HG03378 (cell line): ENCODE measurements at regions not wholly inside any gene's neighbourhood (a gene's known extent, or its start where the extent isn't known, plus 50 kb on each side); places are given as distances from the start of the nearest gene placed in this dataset.

Experiments
- ATAC-seq: cut with Tn5 transposase; IDR thresholded peaks from one replicate; pipeline ENCODE4 v1.9.1; 2021; ENCODE audit warnings: mild to moderate bottlenecking, moderate library complexity; ENCODE audit not compliant: unreplicated experiment

DNA sequence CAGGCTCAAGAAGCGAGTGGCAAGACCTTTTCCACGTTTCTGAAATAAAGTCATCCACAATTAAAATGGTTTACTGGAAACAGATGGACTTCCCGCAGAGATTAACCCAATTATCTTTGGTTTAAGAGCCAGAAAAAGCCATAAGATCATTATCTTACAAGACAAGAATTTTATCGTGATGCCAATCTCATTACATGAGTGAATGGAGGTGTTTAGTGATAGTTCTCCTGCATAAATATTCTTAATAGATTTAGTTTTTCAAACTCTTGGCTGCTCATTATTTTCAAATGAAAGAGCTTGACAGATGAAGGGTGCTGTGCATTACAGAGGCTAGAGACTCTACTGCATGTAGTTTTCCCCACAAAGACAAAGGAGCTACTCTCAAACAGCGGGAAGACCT is 1028.4 kb upstream of the PIK3C3 start:
- ATAC-seq, result no peak

DNA sequence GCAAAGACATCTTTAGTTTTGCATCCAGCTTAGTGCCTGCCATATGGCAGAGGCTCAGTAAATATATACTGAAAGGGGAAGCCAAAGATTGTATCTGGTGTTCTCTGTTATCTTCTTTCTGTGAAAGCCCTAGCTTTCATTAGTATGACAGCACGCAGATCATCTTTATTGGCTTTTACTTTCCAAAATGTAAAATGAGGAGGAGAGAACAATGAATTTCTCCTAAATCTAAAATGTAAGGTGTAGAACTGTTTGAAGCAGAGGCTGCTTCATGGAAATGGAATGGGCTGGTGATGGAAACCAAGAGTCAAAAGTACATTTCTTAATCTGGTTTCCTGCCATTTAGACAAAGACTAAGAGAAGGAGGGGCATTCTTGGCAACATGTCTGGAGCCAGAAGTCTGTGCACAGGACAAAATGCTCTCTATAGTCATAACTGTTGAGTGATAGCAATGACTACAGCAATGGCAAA is 1029.9 kb upstream of the PIK3C3 start:
- no peak for ATAC-seq

GRCh38 chr18:40921845-40922629 is 1033.0 kb upstream of the PIK3C3 start:
- ATAC-seq, result no peak

- ATAC-seq, result no peak
These were observed 1038.0 kb upstream of the PIK3C3 start for GRCh38 chr18:40917056-40917455.

DNA sequence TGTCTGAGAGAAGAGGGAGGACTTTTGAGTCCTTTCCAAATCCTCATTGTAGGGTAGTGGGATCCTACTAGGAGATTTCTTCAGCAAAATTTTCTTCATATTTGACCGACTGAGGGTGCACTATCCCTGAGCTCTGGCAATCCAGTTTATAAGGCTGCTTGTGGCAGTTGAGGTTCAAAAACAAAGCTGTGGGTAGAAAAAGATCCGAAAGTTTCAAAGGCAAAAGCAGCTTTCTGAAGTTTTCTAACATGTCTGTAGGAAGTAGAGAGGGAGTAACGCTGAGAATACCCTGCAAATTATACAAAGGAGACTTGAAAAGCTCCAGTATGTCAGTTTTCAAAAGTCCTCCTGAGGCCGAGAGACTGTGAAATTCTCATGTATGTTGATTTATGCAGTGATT is 1039.3 kb upstream of the PIK3C3 start:
- ATAC-seq, result no peak

GRCh38 chr18:40911582-40912254 is 1043.3 kb upstream of the PIK3C3 start:
- no peak for ATAC-seq

GRCh38 chr18:40911041-40911440 is 1044.0 kb upstream of the PIK3C3 start:
- no peak for ATAC-seq

- ATAC-seq, result no peak
These were observed 1047.2 kb upstream of the PIK3C3 start for GRCh38 chr18:40907842-40908241.

DNA sequence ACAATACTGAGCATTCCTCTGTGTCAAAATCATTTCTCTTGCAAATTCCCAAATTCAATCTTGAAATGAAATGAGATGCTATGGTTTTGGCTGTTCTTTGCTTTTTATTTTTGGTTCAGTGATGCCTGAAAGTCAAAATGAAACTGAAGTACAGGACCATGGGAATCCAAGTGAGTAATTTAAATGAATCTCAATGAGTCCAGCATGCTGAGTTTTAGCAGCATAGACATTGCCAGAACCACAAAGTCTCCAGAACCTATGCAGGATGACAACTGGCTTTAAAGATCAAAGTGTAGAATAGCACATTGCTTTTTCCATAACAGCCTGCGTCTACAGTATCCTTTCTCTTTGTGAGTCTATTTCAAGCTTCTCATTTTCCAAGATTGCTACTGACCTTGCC is 1050.7 kb upstream of the PIK3C3 start:
- ATAC-seq, result no peak

DNA sequence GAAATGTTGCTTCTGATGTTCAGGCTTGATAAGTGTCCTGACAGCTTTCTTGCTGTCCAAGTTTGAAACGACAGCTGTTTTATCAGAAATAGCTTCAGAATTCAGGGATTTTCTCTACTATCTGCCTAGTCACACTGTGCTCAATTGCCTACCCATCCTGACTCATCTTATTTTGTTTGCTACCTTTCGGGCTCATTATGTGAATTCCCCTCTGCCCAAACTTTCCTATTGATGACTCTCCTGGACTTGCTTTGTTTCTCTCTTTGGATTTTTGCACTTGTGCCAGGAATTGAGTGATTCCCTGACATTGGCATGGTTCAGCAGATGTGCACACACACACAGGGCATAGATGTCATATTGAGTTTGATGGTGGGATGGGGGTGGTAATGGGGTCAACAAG is 1052.6 kb upstream of the PIK3C3 start:
- no peak for ATAC-seq

DNA sequence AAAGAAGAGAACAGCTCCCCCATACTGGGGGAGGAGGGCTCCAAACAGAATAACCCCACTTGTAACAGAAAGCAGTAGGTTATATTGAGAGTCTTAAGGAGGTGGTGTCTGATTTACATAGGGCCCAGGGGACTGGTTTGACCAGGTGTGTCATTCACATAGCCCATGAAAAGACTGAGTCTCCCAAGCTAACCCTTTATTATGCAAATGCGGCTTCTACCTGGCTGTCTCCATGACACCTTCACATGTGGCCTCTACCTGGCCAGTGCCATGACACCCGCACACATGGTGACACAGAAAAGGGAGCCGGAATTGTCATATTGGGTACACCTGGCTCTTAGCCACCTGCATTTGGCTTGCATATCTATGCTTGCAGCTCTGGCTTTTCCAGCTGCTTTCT is 1057.2 kb upstream of the PIK3C3 start:
- no peak for ATAC-seq

- no peak for ATAC-seq
These were observed 1071.8 kb upstream of the PIK3C3 start for GRCh38 chr18:40883271-40883670.

DNA sequence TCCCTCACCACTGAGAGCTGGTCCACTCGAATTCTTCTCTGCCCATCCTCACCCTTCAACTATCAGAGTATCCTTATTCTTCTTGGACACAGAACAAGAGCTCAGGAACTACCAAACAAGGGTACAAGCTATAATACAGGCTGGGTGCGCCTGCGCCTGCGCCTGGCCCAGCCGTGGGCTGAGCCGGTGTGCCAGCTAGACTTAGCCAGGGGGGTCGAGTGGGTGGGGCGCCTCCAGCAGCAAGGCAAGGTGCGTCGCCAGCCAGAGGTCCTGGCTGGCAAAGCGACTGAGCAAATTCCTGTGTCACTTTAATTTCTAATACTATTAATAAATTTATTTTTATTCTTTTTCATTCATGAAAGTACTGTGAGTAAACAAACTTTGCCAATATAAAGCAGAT is 1072.6 kb upstream of the PIK3C3 start:
- ATAC-seq, result no peak

DNA sequence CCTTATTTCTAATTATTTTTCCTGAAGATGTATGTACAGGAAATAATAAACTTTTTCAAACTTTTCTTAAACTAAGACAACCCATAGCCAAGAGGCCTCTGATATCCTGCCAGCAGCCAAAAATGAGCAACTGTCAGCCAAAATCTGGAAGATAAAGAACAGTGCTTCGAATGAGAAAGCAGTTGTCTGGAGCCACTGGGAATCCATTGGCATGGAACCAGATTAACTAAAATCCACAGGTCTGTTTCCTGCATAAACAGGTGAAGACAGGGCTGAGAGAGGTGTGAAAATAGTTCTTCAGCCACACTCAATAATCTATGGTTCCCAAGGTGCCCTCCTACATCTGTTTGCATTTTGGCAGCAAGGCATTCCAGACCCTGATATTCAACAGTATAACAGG is 1076.7 kb upstream of the PIK3C3 start:
- no peak for ATAC-seq

- no peak for ATAC-seq
These were observed 1077.9 kb upstream of the PIK3C3 start for GRCh38 chr18:40877096-40877495.

GRCh38 chr18:40875101-40875615 is 1079.9 kb upstream of the PIK3C3 start:
- no peak for ATAC-seq

DNA sequence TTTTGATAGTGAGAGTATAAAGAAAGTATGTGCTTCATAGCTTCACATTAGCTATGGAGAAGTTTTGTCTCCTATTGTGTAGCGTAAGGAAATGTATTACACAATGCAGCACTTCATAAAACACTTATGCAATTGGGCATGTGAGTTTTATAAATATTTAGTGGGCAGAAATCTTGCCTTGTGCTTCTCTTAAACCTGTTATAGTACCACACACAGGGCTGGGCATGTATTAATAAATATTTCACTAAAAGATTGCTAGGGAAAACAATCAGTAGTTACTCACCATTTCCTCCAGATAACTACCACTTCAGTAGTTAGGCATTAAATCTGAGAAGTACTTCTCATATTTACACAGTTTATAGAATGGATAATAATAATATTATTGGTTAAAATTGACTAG is 1080.8 kb upstream of the PIK3C3 start:
- no peak for ATAC-seq

DNA sequence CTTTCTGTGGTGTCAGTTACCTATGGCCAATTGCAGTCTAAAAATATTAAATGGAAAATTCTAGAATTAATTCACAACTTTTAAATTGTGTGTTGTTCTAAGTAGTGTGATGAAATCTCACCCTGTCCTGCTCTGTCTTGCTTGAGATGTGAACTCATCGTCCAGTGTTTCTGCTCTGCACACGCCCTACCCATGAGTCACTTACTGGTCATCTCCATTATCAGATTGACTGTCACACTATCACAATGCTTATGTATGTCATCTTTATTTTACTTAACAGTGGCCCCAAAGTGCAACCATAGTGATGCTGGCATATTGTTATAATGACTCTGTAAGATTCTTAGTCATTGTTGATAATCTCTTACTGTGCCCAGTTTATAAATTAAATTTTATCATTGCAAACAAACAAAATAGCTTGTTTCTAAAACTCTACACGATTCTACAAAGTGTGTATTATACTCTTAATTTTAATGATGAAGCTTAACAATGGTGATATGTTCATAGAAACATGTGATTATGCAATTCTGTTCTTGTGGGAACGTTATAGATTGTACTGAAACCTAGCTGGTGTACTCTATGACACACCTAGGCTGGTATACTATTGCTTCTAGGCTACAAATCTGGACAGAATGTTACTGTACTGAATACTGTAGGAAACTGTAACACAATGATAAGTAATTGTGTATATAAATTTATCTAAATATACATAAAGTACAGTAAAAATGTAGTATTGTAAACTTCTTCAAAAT is 1086.8 kb upstream of the PIK3C3 start:
- ATAC-seq, result no peak

DNA sequence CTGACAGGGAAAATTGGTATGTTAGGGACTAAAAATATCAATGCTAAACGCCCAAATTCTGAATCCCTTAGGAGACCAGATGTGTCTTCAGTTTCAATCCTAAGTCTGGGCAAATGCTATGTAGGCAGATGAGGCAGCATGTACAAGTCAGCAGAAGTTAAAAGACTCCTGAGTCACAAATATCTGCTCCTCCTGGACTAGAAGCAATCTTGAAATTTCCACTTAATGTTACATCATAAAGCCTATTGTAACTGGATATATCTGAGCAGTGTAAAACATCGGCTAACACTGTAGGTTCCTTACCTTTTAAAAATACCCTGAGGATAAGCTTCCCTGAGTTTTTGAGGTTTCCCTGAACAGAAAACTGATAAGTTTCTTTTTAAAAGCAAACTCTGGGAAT is 1087.6 kb upstream of the PIK3C3 start:
- ATAC-seq, result no peak

DNA sequence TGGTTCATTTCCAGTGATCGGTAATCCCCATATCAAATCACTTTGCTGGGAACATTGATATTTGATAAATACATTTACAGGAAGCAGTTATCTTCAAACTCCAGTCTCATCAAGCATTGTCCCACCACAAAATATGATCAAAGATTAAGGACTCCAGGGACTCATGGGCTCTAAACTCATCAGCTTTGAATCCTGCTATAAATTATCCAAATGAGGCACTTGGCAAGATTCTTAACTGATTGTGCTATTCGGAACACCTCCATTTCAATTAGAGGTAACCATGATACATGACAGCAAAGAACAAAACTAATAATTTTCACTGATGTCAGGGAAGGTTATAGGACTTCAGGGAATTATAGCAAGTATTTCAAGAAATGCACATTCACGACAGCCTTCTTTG is 1088.1 kb upstream of the PIK3C3 start:
- no peak for ATAC-seq

GRCh38 chr18:40866013-40866645 is 1088.9 kb upstream of the PIK3C3 start:
- ATAC-seq, result peak; percentile 53
